WTC11 (cell line): ENCODE measurements at regions not wholly inside any gene's neighbourhood (a gene's known extent, or its start where the extent isn't known, plus 50 kb on each side); places are given as distances from the start of the nearest gene placed in this dataset.

Experiments
- ATAC-seq: fragments of 200-7000 bp; cut with Tn5 transposase; 2 replicates; pipeline ENCODE4 v1.10.0; 2021; ENCODE audit warnings: mild to moderate bottlenecking, moderate library complexity
- CTCF ChIA-PET: fragments of 300-600 bp; sonication (Branson Sonifier 250); formaldehyde crosslinking; loops from one replicate; lab custom pipeline; 2021; ENCODE audit warnings: antibody characterized with exemption; lab: Charles Lee
- POLR2A ChIA-PET: fragments of 350-600 bp; sonication (Branson Sonifier 250); formaldehyde crosslinking; loops from one replicate; lab custom pipeline; 2021; ENCODE audit warnings: antibody characterized with exemption; lab: Charles Lee
- DNase-seq: peaks from one replicate; pipeline ENCODE4 v3.0.0; 2021; ENCODE audit warnings: low spot score
- H3K27ac Mint-ChIP-seq: 2 replicates; pipeline ENCODE4 v1.8.0; 2021; ENCODE audit warnings: mixed read lengths
- H3K27me3 Mint-ChIP-seq: 2 replicates; pipeline ENCODE4 v1.8.0; 2021; ENCODE audit warnings: low read depth, mild to moderate bottlenecking, moderate library complexity, mixed read lengths
- H3K36me3 Mint-ChIP-seq: 2 replicates; pipeline ENCODE4 v1.8.0; 2021; ENCODE audit warnings: mixed read lengths
- H3K4me1 Mint-ChIP-seq: 2 replicates; pipeline ENCODE4 v1.8.0; 2022; ENCODE audit warnings: mixed read lengths
- H3K4me3 Mint-ChIP-seq: 2 replicates; pipeline ENCODE4 v1.8.0; 2021; ENCODE audit warnings: mild to moderate bottlenecking, moderate library complexity, mixed read lengths
- H3K9me3 Mint-ChIP-seq: 2 replicates; pipeline ENCODE4 v1.8.0; 2021; ENCODE audit warnings: mixed read lengths
- ARID4B ChIP-seq: sonication (generic); formaldehyde crosslinking; IDR thresholded peaks from 2 replicates; pipeline ENCODE4 v1.8.0; 2023; ENCODE audit warnings: missing genetic modification reagents, mild to moderate bottlenecking, borderline replicate concordance
- CREB1 ChIP-seq: sonication (generic); formaldehyde crosslinking; IDR thresholded peaks from 2 replicates; pipeline ENCODE4 v1.8.0; 2023; ENCODE audit warnings: mild to moderate bottlenecking, missing genetic modification reagents
- CREM ChIP-seq: sonication (generic); formaldehyde crosslinking; IDR thresholded peaks from 2 replicates; pipeline ENCODE4 v1.8.1; 2022; ENCODE audit warnings: mild to moderate bottlenecking, missing genetic modification reagents, moderate library complexity
- E2F5 ChIP-seq: sonication (generic); formaldehyde crosslinking; IDR thresholded peaks from 2 replicates; pipeline ENCODE4 v1.8.1; 2022; ENCODE audit warnings: mild to moderate bottlenecking, moderate library complexity, missing genetic modification reagents
- EMX1 ChIP-seq: fragments of 250-450 bp; sonication (Bioruptor Pico); IDR thresholded peaks from 2 replicates; pipeline ENCODE4 v1.8.0; 2021; ENCODE audit warnings: mild to moderate bottlenecking
- FOXP4 ChIP-seq: sonication (generic); formaldehyde crosslinking; IDR thresholded peaks from 2 replicates; pipeline ENCODE4 v1.8.0; 2022; ENCODE audit warnings: mild to moderate bottlenecking, missing genetic modification reagents
- GRHL2 ChIP-seq: fragments of 250-450 bp; sonication (Bioruptor Pico); IDR thresholded peaks from 2 replicates; pipeline ENCODE4 v1.8.0; 2022; ENCODE audit warnings: mild to moderate bottlenecking, moderate library complexity; ENCODE audit not compliant: insufficient replicate concordance, severe bottlenecking
- MAX ChIP-seq: sonication (generic); formaldehyde crosslinking; IDR thresholded peaks from 2 replicates; pipeline ENCODE4 v1.8.0; 2022; ENCODE audit warnings: mild to moderate bottlenecking, missing genetic modification reagents
- MYBL2 ChIP-seq: sonication (generic); formaldehyde crosslinking; IDR thresholded peaks from 2 replicates; pipeline ENCODE4 v1.8.1; 2023; ENCODE audit warnings: mild to moderate bottlenecking, moderate library complexity, missing genetic modification reagents
- SP1 ChIP-seq: sonication (generic); formaldehyde crosslinking; conservative IDR thresholded peaks from 2 replicates; pipeline ENCODE4 v1.8.1; 2022; ENCODE audit warnings: missing genetic modification reagents
- TCF7 ChIP-seq: sonication (generic); formaldehyde crosslinking; IDR thresholded peaks from 2 replicates; pipeline ENCODE4 v1.8.0; 2022; ENCODE audit warnings: mild to moderate bottlenecking, low read depth, missing genetic modification reagents, moderate library complexity
- TEAD4 ChIP-seq: sonication (generic); formaldehyde crosslinking; IDR thresholded peaks from 2 replicates; pipeline ENCODE4 v1.8.0; 2022; ENCODE audit warnings: mild to moderate bottlenecking, missing genetic modification reagents
- USF2 ChIP-seq: sonication (generic); formaldehyde crosslinking; IDR thresholded peaks from 2 replicates; pipeline ENCODE4 v1.8.1; 2023; ENCODE audit warnings: mild to moderate bottlenecking, missing genetic modification reagents, moderate library complexity
- ZNF219 ChIP-seq: sonication (generic); formaldehyde crosslinking; IDR thresholded peaks from 2 replicates; pipeline ENCODE4 v1.8.0; 2023; ENCODE audit warnings: missing genetic modification reagents, mild to moderate bottlenecking, borderline replicate concordance
- ZNF263 ChIP-seq: sonication (generic); formaldehyde crosslinking; IDR thresholded peaks from 2 replicates; pipeline ENCODE4 v1.8.1; 2022; ENCODE audit warnings: low read depth, mild to moderate bottlenecking, moderate library complexity, missing genetic modification reagents
- ZNF281 ChIP-seq: sonication (generic); formaldehyde crosslinking; IDR thresholded peaks from 2 replicates; pipeline ENCODE4 v1.8.0; 2023; ENCODE audit warnings: mild to moderate bottlenecking, missing genetic modification reagents
- ZNF423 ChIP-seq: fragments of 250-450 bp; sonication (Bioruptor Pico); IDR thresholded peaks from 2 replicates; pipeline ENCODE4 v2.1.2; 2022; ENCODE audit warnings: mild to moderate bottlenecking, moderate library complexity
- ZNF512 ChIP-seq: sonication (generic); formaldehyde crosslinking; IDR thresholded peaks from 2 replicates; pipeline ENCODE4 v1.8.1; 2022; ENCODE audit warnings: missing genetic modification reagents, borderline replicate concordance
- ZSCAN18 ChIP-seq: fragments of 250-450 bp; sonication (Bioruptor Pico); IDR thresholded peaks from 2 replicates; pipeline ENCODE4 v2.1.2; 2022; ENCODE audit warnings: mild to moderate bottlenecking, moderate library complexity

GRCh38 chr4:1464581-1465171 lies 58.4 kb upstream of the NKX1-1 start:
- H3K27ac Mint-ChIP-seq = no peak overlapping the region
- POLR2A ChIA-PET = interaction anchor here (0.5 kb wide), 1 partner anchor 216 kb away, joined by 8 read pairs; no protein-coding TSS in a partner anchor
- no peaks in the 10 kb centered on the region; the same call in 1 of the 2 replicates for H3K27me3 Mint-ChIP-seq
- CTCF ChIA-PET = interaction anchor here (0.5 to 1.0 kb wide), 4 partner anchors 47 to 109 kb away, joined by 3 to 4 read pairs (median 4); no protein-coding TSS in a partner anchor
- DNase-seq = no peak
- H3K4me1 Mint-ChIP-seq = peaks cover 12% of the 10 kb centered on the region
- H3K4me3 Mint-ChIP-seq = no peak overlapping the region
- H3K36me3 Mint-ChIP-seq = peaks cover 5% of the 10 kb centered on the region; the same call in 1 of the 2 replicates
- peaks cover 15% of the 10 kb centered on the region for H3K9me3 Mint-ChIP-seq
- ATAC-seq = no peak; the same call in 1 of the 2 replicates
- TF ChIP-seq CREB1 (CRISPR knock-in tag) (no peak), MAX (no peak), TEAD4 (no peak), SP1 (no peak), E2F5 (no peak), TCF7 (CRISPR knock-in tag) (no peak), USF2 (CRISPR knock-in tag) (no peak), ZNF219 (no peak), ZNF512 (no peak), EMX1 (no peak), ZNF263 (CRISPR knock-in tag) (no peak), MYBL2 (CRISPR knock-in tag) (no peak)
- TF ChIP-seq, all 79 proteins: peak for 0

- TF ChIP-seq ZSCAN18 (CRISPR knock-in tag) (no peak), ARID4B (CRISPR knock-in tag) (no peak), ZNF423 (CRISPR knock-in tag) (no peak), ZNF281 (CRISPR knock-in tag) (no peak), FOXP4 (CRISPR knock-in tag) (no peak), GRHL2 (CRISPR knock-in tag) (no peak), CREM (CRISPR knock-in tag) (no peak)
- TF ChIP-seq, all 79 proteins: peak for 0
- H3K4me1 Mint-ChIP-seq = peaks cover 17% of the 10 kb centered on the region
- H3K27me3 Mint-ChIP-seq = peaks cover under 1% of the 10 kb centered on the region
- peaks cover 5% of the 10 kb centered on the region; the same call in 1 of the 2 replicates for H3K36me3 Mint-ChIP-seq
- H3K4me3 Mint-ChIP-seq = no peak overlapping the region
- peaks cover 15% of the 10 kb centered on the region for H3K9me3 Mint-ChIP-seq
- H3K27ac Mint-ChIP-seq = no peak overlapping the region
- DNase-seq (no peak), ATAC-seq (no peak)
- ChIA-PET CTCF (interaction anchor here (0.7 kb wide), 1 partner anchor 49 kb away, joined by 3 read pairs; no protein-coding TSS in a partner anchor), POLR2A (no interaction called here)
These were observed 57.8 kb upstream of the NKX1-1 start for GRCh38 chr4:1463927-1464540.
